ENCODE measurements at regions not wholly inside any gene's neighbourhood (a gene's known extent, or its start where the extent isn't known, plus 50 kb on each side); places are given as distances from the start of the nearest gene placed in this dataset.

GRCh38 chr1:30263888-30264671 lies 459.3 kb downstream of the MATN1 start:
- no peak overlapping the region for H3K27ac ChIP-seq (ENCODE audit: low read depth, low read length, severe bottlenecking)
- no peaks in the 10 kb centered on the region for H3K36me3 ChIP-seq (ENCODE audit: control insufficient read depth, insufficient read depth, low read length)
- H3K4me1 ChIP-seq (ENCODE audit: control insufficient read depth, insufficient read depth, low read length, poor library complexity, severe bottlenecking) = no peaks in the 10 kb centered on the region
- no peaks in the 10 kb centered on the region for H3K9me3 ChIP-seq (ENCODE audit: control insufficient read depth, low read length)
- 85 to 93% methylated on average over 8 of the region's 9 CpGs for WGBS, 2 experiments (ENCODE audit: insufficient coverage in 2 of 2)
- H3K4me3 ChIP-seq (ENCODE audit: extremely low read depth, insufficient read depth, low read length, poor library complexity, severe bottlenecking) = no peak overlapping the region

- Histone ChIP-seq H3K27ac (ENCODE audit: low read depth, low read length, severe bottlenecking) (no peak overlapping the region), H3K9me3 (ENCODE audit: control insufficient read depth, low read length) (no peaks in the 10 kb centered on the region), H3K4me3 (ENCODE audit: extremely low read depth, insufficient read depth, low read length, poor library complexity, severe bottlenecking) (no peak overlapping the region), H3K36me3 (ENCODE audit: control insufficient read depth, insufficient read depth, low read length) (no peaks in the 10 kb centered on the region), H3K4me1 (ENCODE audit: control insufficient read depth, insufficient read depth, low read length, poor library complexity, severe bottlenecking) (no peaks in the 10 kb centered on the region)
- 97 to 100% methylated on average over 3 to 4 of the region's 4 CpGs for WGBS, 2 experiments (ENCODE audit: insufficient coverage in 2 of 2)
Observed at GRCh38 chr1:30263405-30263804, 460.0 kb downstream of the MATN1 start.

- Histone ChIP-seq H3K9me3 (ENCODE audit: control insufficient read depth, low read length) (no peaks in the 10 kb centered on the region), H3K36me3 (ENCODE audit: control insufficient read depth, insufficient read depth, low read length) (no peaks in the 10 kb centered on the region), H3K4me1 (ENCODE audit: control insufficient read depth, insufficient read depth, low read length, poor library complexity, severe bottlenecking) (no peaks in the 10 kb centered on the region), H3K4me3 (ENCODE audit: extremely low read depth, insufficient read depth, low read length, poor library complexity, severe bottlenecking) (no peak overlapping the region), H3K27ac (ENCODE audit: low read depth, low read length, severe bottlenecking) (no peak overlapping the region)
- 93 to 94% methylated on average over 4 to 5 of the region's 5 CpGs for WGBS, 2 experiments (ENCODE audit: insufficient coverage in 2 of 2)
Observed at GRCh38 chr1:30262158-30262557, 461.2 kb downstream of the MATN1 start.

GRCh38 chr1:30260318-30260717 lies 463.1 kb downstream of the MATN1 start:
- Histone ChIP-seq H3K4me1 (ENCODE audit: control insufficient read depth, insufficient read depth, low read length, poor library complexity, severe bottlenecking) (no peaks in the 10 kb centered on the region), H3K36me3 (ENCODE audit: control insufficient read depth, insufficient read depth, low read length) (no peaks in the 10 kb centered on the region), H3K4me3 (ENCODE audit: extremely low read depth, insufficient read depth, low read length, poor library complexity, severe bottlenecking) (no peak overlapping the region), H3K9me3 (ENCODE audit: control insufficient read depth, low read length) (no peaks in the 10 kb centered on the region), H3K27ac (ENCODE audit: low read depth, low read length, severe bottlenecking) (no peak overlapping the region)
- WGBS, 2 experiments (ENCODE audit: insufficient coverage in 2 of 2) = 88 to 100% methylated on average over 3 of the region's 3 CpGs

- no peaks in the 10 kb centered on the region for H3K9me3 ChIP-seq (ENCODE audit: control insufficient read depth, low read length)
- 76 to 82% methylated on average over 5 to 8 of the region's 9 CpGs for WGBS, 2 experiments (ENCODE audit: insufficient coverage in 2 of 2)
- H3K4me3 ChIP-seq (ENCODE audit: extremely low read depth, insufficient read depth, low read length, poor library complexity, severe bottlenecking) = no peak overlapping the region
- no peaks in the 10 kb centered on the region for H3K4me1 ChIP-seq (ENCODE audit: control insufficient read depth, insufficient read depth, low read length, poor library complexity, severe bottlenecking)
- no peak overlapping the region for H3K27ac ChIP-seq (ENCODE audit: low read depth, low read length, severe bottlenecking)
- no peaks in the 10 kb centered on the region for H3K36me3 ChIP-seq (ENCODE audit: control insufficient read depth, insufficient read depth, low read length)
Observed at GRCh38 chr1:30259631-30260030, 463.8 kb downstream of the MATN1 start.

- no peaks in the 10 kb centered on the region for H3K36me3 ChIP-seq (ENCODE audit: control insufficient read depth, insufficient read depth, low read length)
- H3K4me1 ChIP-seq (ENCODE audit: control insufficient read depth, insufficient read depth, low read length, poor library complexity, severe bottlenecking) = peaks cover 4% of the 10 kb centered on the region
- no peak overlapping the region for H3K27ac ChIP-seq (ENCODE audit: low read depth, low read length, severe bottlenecking)
Observed at GRCh38 chr1:30258876-30259275, 464.5 kb downstream of the MATN1 start.

GRCh38 chr1:30258471-30258870 lies 464.9 kb downstream of the MATN1 start:
- Histone ChIP-seq H3K9me3 (ENCODE audit: control insufficient read depth, low read length) (no peaks in the 10 kb centered on the region), H3K36me3 (ENCODE audit: control insufficient read depth, insufficient read depth, low read length) (no peaks in the 10 kb centered on the region), H3K4me3 (ENCODE audit: extremely low read depth, insufficient read depth, low read length, poor library complexity, severe bottlenecking) (no peak overlapping the region), H3K27ac (ENCODE audit: low read depth, low read length, severe bottlenecking) (no peak overlapping the region), H3K4me1 (ENCODE audit: control insufficient read depth, insufficient read depth, low read length, poor library complexity, severe bottlenecking) (peaks cover 5% of the 10 kb centered on the region)
- 94 to 100% methylated on average over 4 to 6 of the region's 6 CpGs for WGBS, 2 experiments (ENCODE audit: insufficient coverage in 2 of 2)

More at GRCh38 chr1:30258876-30259275, 464.5 kb downstream of the MATN1 start:
- whole genome bisulfite sequencing, 2 experiments (ENCODE audit: insufficient coverage in 2 of 2) = 38 to 57% methylated on average over 2 to 3 of the region's 4 CpGs
- Histone ChIP-seq H3K9me3 (ENCODE audit: control insufficient read depth, low read length) (no peaks in the 10 kb centered on the region), H3K4me3 (ENCODE audit: extremely low read depth, insufficient read depth, low read length, poor library complexity, severe bottlenecking) (no peak overlapping the region)

- H3K4me1 ChIP-seq (ENCODE audit: control insufficient read depth, insufficient read depth, low read length, poor library complexity, severe bottlenecking) = peaks cover 5% of the 10 kb centered on the region
- WGBS, 2 experiments (ENCODE audit: insufficient coverage in 2 of 2) = 91 to 92% methylated on average over 11 to 12 of the region's 14 CpGs
- no peaks in the 10 kb centered on the region for H3K36me3 ChIP-seq (ENCODE audit: control insufficient read depth, insufficient read depth, low read length)
- no peak overlapping the region for H3K27ac ChIP-seq (ENCODE audit: low read depth, low read length, severe bottlenecking)
- no peaks in the 10 kb centered on the region for H3K9me3 ChIP-seq (ENCODE audit: control insufficient read depth, low read length)
- no peak overlapping the region for H3K4me3 ChIP-seq (ENCODE audit: extremely low read depth, insufficient read depth, low read length, poor library complexity, severe bottlenecking)
Observed at GRCh38 chr1:30257742-30258380, 465.5 kb downstream of the MATN1 start.

GRCh38 chr1:30257322-30257721 lies 466.1 kb downstream of the MATN1 start:
- WGBS, 2 experiments (ENCODE audit: insufficient coverage in 2 of 2) = 75% methylated on average over 1 of the region's 1 CpG; no CpG with 5 or more reads in 1 of the 2 experiments
- Histone ChIP-seq H3K9me3 (ENCODE audit: control insufficient read depth, low read length) (no peaks in the 10 kb centered on the region), H3K27ac (ENCODE audit: low read depth, low read length, severe bottlenecking) (no peak overlapping the region)

GRCh38 chr1:30256911-30257310 lies 466.5 kb downstream of the MATN1 start:
- Histone ChIP-seq H3K9me3 (ENCODE audit: control insufficient read depth, low read length) (no peaks in the 10 kb centered on the region), H3K4me1 (ENCODE audit: control insufficient read depth, insufficient read depth, low read length, poor library complexity, severe bottlenecking) (peaks cover 5% of the 10 kb centered on the region), H3K36me3 (ENCODE audit: control insufficient read depth, insufficient read depth, low read length) (no peaks in the 10 kb centered on the region), H3K27ac (ENCODE audit: low read depth, low read length, severe bottlenecking) (no peak overlapping the region), H3K4me3 (ENCODE audit: extremely low read depth, insufficient read depth, low read length, poor library complexity, severe bottlenecking) (no peak overlapping the region)
- WGBS, 2 experiments (ENCODE audit: insufficient coverage in 2 of 2) = 90 to 91% methylated on average over 4 to 6 of the region's 6 CpGs

More at GRCh38 chr1:30257322-30257721, 466.1 kb downstream of the MATN1 start:
- Histone ChIP-seq H3K4me3 (ENCODE audit: extremely low read depth, insufficient read depth, low read length, poor library complexity, severe bottlenecking) (no peak overlapping the region), H3K4me1 (ENCODE audit: control insufficient read depth, insufficient read depth, low read length, poor library complexity, severe bottlenecking) (peaks cover 5% of the 10 kb centered on the region), H3K36me3 (ENCODE audit: control insufficient read depth, insufficient read depth, low read length) (no peaks in the 10 kb centered on the region)

All from mesodermal cell (in vitro differentiated cells).